HG03097 (cell line): ENCODE measurements at regions not wholly inside any gene's neighbourhood (a gene's known extent, or its start where the extent isn't known, plus 50 kb on each side); places are given as distances from the start of the nearest gene placed in this dataset.

Source experiments
- ATAC-seq: cut with Tn5 transposase; IDR thresholded peaks from one replicate; pipeline ENCODE4 v1.9.1; 2021; ENCODE audit not compliant: unreplicated experiment, low FRiP score

GRCh38 chr15:69782139-69782658 lies 315.5 kb downstream of the TLE3 start:
- ATAC-seq, result no peak

DNA sequence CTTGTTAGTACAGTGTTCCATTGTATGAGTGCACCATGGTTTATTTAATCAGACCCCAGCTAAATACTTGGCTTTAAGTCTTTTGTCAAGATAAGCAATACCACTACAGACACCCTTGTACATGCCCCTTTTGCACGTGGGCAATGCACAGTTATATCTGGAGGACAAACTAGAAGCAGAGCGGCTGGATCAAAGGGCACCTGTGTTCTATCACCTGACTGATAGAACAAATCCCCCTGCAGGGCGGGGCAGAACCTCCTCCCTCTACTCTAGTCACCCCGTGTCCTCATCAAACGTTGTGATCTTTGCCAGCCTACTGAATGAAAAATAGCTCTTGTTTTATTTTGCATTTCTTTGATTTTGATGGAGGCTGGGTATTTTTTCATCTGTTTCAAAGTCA lies 314.9 kb downstream of the TLE3 start:
- ATAC-seq, result no peak

DNA sequence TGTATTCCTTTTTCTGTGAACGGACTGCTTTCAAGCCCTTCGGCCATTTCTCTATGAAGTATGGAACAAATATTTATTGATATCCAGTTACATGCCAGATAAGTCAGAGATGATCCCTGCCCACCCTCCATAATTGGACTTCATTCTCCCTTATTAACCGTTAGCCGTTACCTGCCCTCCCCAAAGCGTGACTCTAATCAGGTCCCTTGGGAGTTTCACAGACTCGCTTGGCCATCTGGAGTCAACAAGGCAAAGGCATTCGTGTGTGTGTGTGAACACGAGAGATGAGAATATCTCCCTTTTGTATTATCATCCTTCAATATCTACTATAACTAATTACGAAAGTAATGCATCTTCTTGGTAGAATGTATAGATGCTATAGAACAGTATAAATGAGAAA lies 314.5 kb downstream of the TLE3 start:
- ATAC-seq, result no peak

DNA sequence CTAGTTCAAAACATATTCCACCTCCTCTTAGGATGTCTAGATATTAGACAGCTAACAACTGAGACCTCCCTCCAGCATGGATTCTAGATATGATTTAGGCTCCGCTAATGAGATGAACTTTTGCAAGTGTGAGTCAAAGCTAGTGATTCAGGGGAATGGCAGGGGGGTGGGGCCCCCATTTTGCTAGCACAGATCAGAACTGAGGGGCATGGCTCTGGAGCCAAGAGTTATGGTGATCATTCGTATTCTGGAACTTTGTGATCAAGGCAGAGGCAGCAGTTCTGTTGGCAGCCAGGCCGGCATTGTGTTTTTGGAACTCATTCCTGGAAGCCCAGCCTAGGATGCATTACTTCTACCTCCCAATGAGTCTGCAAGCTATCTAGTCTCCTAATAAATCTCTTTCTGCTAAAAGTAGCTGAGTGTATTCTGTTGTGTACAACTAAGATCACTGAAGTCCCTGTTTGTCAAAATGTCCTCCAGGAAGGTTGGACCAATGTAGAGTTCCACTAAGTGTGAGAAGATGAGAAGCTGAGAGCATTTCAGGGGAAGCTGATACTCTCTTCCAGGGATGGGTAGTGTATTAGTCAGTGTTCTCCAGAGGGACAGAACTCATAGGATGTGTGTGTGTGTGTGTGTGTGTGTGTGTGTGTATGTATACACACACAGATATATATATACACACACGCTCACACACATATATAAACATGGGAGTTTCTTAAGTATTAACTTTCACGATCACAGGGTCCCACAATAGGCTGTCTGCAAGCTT lies 312.7 kb downstream of the TLE3 start:
- no peak for ATAC-seq

- ATAC-seq, result no peak
Observed at GRCh38 chr15:69786136-69786701, 311.5 kb downstream of the TLE3 start.

- ATAC-seq, result no peak
Observed at GRCh38 chr15:69787791-69788190, 309.9 kb downstream of the TLE3 start.

GRCh38 chr15:69789648-69790393 lies 307.9 kb downstream of the TLE3 start:
- ATAC-seq, result no peak

GRCh38 chr15:69790632-69791031 lies 307.1 kb downstream of the TLE3 start:
- no peak for ATAC-seq

- no peak for ATAC-seq
Observed at GRCh38 chr15:69792823-69793222, 304.9 kb downstream of the TLE3 start.

DNA sequence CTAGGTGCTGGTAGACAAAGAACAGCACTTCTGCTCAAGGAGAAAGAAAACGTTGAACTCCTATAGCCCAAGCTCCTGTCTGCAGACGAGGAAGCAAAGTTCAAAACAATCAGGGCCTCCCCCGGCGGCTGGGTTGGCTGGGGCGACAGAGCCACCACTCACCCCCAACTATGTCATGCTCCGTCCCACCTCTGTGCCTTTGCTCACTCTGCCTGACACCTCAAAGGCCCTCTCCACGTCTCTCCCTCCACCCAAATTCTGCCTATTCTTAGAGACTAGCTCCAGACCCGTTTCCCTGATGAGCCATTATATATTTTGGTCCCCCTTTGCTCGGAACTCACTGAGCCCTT lies 304.3 kb downstream of the TLE3 start:
- ATAC-seq, result no peak

- ATAC-seq, result no peak
Observed at GRCh38 chr15:69793781-69794451, 303.8 kb downstream of the TLE3 start.

- no peak for ATAC-seq
Observed at GRCh38 chr15:69794645-69795469, 302.9 kb downstream of the TLE3 start.

- ATAC-seq, result no peak
Observed at GRCh38 chr15:69795601-69796000, 302.1 kb downstream of the TLE3 start.

DNA sequence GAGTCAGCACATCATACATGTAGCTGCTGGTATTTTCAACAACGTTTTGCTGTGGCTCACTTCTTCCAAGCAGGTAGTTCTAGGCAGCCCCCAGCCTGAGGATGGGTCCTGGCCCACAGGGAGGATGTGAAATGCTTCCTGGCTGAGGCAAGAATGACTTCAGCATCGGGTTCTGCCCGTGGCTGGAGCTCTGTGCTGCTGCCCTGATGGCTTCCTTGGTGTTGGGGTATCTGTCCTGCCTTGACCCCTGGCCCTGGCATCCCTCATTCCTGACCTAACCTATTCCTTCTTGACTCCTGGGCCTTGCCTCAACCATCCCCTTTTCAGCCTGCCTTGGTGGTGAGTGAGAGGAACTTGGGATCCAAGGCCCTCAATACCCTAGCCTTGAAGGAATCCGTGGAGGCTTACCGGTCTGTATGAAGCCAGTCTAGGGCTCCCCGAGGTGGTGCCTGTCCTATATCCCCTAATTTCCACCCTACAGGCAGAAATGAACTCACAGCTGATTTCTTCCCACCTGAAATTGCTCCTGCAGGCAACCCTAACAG lies 300.6 kb downstream of the TLE3 start:
- ATAC-seq, result no peak

DNA sequence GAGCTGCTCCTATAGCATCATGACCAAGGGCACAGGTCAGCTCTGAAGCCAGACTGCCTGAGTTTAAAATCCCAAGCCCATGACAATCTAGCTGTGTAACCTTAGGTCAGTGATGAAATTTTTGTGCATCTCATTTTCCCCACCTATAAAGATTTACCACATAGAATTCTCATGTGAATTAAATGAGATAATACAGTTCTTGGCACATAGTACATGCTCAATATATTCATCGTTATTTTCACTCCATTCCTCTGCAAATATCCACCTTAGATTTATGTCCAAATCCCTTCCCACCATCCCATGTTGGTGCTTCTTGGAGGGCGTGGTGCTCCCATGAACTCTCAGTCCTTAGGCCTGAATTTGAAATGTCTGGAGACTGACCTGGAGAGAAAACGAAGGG lies 300.1 kb downstream of the TLE3 start:
- ATAC-seq, result no peak

DNA sequence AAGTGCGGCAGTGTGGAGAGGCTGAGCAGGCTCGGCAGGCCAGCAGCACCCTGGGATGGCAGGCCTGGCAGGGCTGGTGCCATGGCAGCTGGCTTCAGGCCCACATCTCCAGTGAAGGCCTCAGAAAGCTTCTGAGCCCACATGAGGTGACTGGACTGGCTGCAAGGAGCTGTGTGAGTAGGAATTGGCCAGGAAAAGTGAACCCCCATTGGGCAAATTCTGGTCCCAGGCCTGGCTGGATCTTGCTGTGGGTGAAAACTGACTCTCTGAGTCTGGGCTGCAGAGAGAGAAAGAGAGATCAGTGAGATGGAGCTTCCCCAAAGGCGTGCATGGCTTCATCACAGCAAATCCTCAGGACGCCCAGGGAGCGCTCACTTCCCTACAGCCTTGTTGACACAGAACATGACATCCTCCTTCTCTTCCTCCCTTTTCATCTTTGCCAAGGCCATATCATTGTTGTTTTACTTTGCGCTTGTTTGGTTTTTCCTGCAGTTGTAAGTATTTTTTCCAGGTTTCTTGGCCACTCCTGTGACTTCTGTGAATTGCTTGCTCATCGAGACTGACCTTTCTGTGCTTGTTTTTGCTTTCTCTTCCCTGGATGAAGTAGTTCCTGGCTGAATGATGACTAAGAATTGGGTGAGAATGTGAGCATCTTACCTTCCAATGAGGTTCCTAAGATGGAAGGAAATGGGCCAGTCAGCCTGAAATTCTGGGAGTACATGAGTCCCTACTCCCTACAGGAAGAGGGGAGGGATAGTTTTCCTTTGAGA lies 299.1 kb downstream of the TLE3 start:
- ATAC-seq, result no peak

DNA sequence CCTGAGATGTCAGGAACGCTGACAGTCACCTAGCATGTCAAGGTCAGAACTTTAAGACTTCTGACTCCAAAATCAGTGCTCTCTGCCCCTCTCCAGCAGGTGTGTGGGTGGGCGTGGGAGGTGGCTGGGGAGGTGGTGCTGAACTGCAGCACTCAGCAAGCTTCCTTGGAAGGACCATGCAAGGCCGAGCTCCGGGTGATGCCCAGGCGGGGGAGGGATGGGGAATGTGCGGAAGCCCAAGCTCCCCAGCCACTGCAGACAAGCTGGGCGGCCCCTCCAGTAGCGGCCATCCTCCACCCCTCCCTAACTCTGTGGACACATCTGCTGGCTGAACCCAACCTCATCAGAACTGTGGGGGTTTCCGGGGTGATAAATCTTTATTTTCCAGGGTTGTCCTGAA lies 296.6 kb downstream of the TLE3 start:
- ATAC-seq, result no peak

DNA sequence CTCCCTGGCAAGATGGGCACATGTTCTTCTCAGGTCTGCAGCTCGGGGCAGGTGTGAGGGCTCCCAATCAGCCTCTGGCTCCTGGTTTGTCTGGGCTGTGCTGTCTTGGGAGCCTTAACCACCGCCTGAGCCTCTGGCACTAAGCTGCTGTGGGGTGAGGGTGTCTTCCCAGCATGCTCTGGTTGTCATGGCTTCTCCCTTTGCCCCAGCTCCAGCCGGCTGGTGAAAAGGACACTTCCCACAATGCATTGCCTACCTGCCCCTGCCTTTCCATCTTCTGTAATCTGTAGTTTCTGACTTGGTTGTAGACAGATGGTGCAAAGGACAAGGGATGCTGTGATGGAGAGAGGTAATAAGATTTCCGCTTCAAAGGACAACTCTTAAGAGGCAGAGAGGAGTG lies 295.3 kb downstream of the TLE3 start:
- no peak for ATAC-seq

- ATAC-seq, result no peak
Observed at GRCh38 chr15:69804786-69805185, 292.9 kb downstream of the TLE3 start.
